SK-N-SH treated with all-trans-retinoic acid at 6 μM for 48 hours (cell line): ENCODE measurements at regions not wholly inside any gene's neighbourhood (a gene's known extent, or its start where the extent isn't known, plus 50 kb on each side); places are given as distances from the start of the nearest gene placed in this dataset.

Experiments
- ATAC-seq: fragments of 200-7000 bp; cut with Tn5 transposase; 3 replicates; pipeline ENCODE4 v1.9.1; 2020; ENCODE audit warnings: mild to moderate bottlenecking, moderate library complexity
- ARNTL ChIP-seq: fragments of 450-650 bp; formaldehyde crosslinking; IDR thresholded peaks from 2 replicates; pipeline ENCODE4 v1.5.0; 2020; ENCODE audit warnings: low read depth, mild to moderate bottlenecking, moderate library complexity, borderline replicate concordance
- BACH2 ChIP-seq: fragments of 250-450 bp; sonication (Bioruptor Pico); IDR thresholded peaks from 2 replicates; pipeline ENCODE4 v1.9.0; 2021; ENCODE audit warnings: mild to moderate bottlenecking, borderline replicate concordance
- CREB5 ChIP-seq: fragments of 250-450 bp; sonication (Bioruptor Pico); IDR thresholded peaks from 2 replicates; pipeline ENCODE4 v1.5.1; 2020; ENCODE audit warnings: low read depth, mild to moderate bottlenecking, moderate library complexity
- CSDC2 ChIP-seq: fragments of 250-450 bp; sonication (Bioruptor Pico); IDR thresholded peaks from 2 replicates; pipeline ENCODE4 v1.5.0; 2020; ENCODE audit warnings: mild to moderate bottlenecking, moderate library complexity
- CSRNP3 ChIP-seq: fragments of 250-450 bp; sonication (Bioruptor Pico); IDR thresholded peaks from 2 replicates; pipeline ENCODE4 v1.5.1; 2021; ENCODE audit warnings: mild to moderate bottlenecking, moderate library complexity
- ESRRG ChIP-seq: fragments of 250-450 bp; sonication (Bioruptor Pico); IDR thresholded peaks from 2 replicates; pipeline ENCODE4 v1.6.1; 2021; ENCODE audit warnings: mild to moderate bottlenecking
- GLIS3 ChIP-seq: fragments of 250-450 bp; sonication (Bioruptor Pico); IDR thresholded peaks from 2 replicates; pipeline ENCODE4 v1.5.0; 2020; ENCODE audit warnings: mild to moderate bottlenecking, moderate library complexity
- OSR1 ChIP-seq: fragments of 250-450 bp; sonication (Bioruptor Pico); IDR thresholded peaks from 2 replicates; pipeline ENCODE4 v1.8.0; 2022; ENCODE audit warnings: moderate library complexity, mild to moderate bottlenecking, inconsistent platforms
- PATZ1 ChIP-seq: fragments of 250-450 bp; sonication (Bioruptor Pico); IDR thresholded peaks from 2 replicates; pipeline ENCODE4 v1.8.0; 2020; ENCODE audit warnings: mild to moderate bottlenecking, moderate library complexity, borderline replicate concordance
- POU6F1 ChIP-seq: fragments of 250-450 bp; sonication (Bioruptor Pico); IDR thresholded peaks from 2 replicates; pipeline ENCODE4 v1.8.0; 2021; ENCODE audit warnings: low read depth, mild to moderate bottlenecking, moderate library complexity, borderline replicate concordance
- PPARA ChIP-seq: fragments of 250-450 bp; sonication (Bioruptor Pico); IDR thresholded peaks from 2 replicates; pipeline ENCODE4 v1.5.0; 2020; ENCODE audit warnings: mild to moderate bottlenecking, borderline replicate concordance
- RARB ChIP-seq: fragments of 250-450 bp; sonication (Bioruptor Pico); IDR thresholded peaks from 2 replicates; pipeline ENCODE4 v1.8.0; 2021; ENCODE audit warnings: mild to moderate bottlenecking, moderate library complexity
- SNAI2 ChIP-seq: fragments of 250-450 bp; sonication (Bioruptor Pico); IDR thresholded peaks from 2 replicates; pipeline ENCODE4 v1.5.0; 2020; ENCODE audit warnings: mild to moderate bottlenecking, moderate library complexity
- TCF4 ChIP-seq: fragments of 250-450 bp; sonication (Bioruptor Pico); IDR thresholded peaks from 2 replicates; pipeline ENCODE4 v1.8.0; 2021; ENCODE audit warnings: mild to moderate bottlenecking, moderate library complexity, borderline replicate concordance
- TOX ChIP-seq: fragments of 250-450 bp; sonication (Bioruptor Pico); IDR thresholded peaks from 2 replicates; pipeline ENCODE4 v1.8.0; 2021; ENCODE audit warnings: mild to moderate bottlenecking, moderate library complexity, borderline replicate concordance
- TSHZ2 ChIP-seq: fragments of 250-450 bp; sonication (Bioruptor Pico); IDR thresholded peaks from 2 replicates; pipeline ENCODE4 v1.5.0; 2020; ENCODE audit warnings: mild to moderate bottlenecking, moderate library complexity
- ZC3H10 ChIP-seq: fragments of 250-450 bp; sonication (Bioruptor Pico); IDR thresholded peaks from 2 replicates; pipeline ENCODE4 v1.5.1; 2021; ENCODE audit warnings: mild to moderate bottlenecking, moderate library complexity
- ZFP3 ChIP-seq: fragments of 250-450 bp; sonication (Bioruptor Pico); IDR thresholded peaks from 2 replicates; pipeline ENCODE4 v1.5.0; 2020; ENCODE audit warnings: mild to moderate bottlenecking, moderate library complexity
- ZFP30 ChIP-seq: fragments of 450-650 bp; formaldehyde crosslinking; IDR thresholded peaks from 2 replicates; pipeline ENCODE4 v1.5.0; 2022; ENCODE audit warnings: mild to moderate bottlenecking, moderate library complexity
- ZNF565 ChIP-seq: fragments of 450-650 bp; formaldehyde crosslinking; conservative IDR thresholded peaks from 2 replicates; pipeline ENCODE4 v1.5.0; 2020; ENCODE audit warnings: low read depth, mild to moderate bottlenecking, moderate library complexity
- ZNF70 ChIP-seq: fragments of 450-650 bp; formaldehyde crosslinking; IDR thresholded peaks from 2 replicates; pipeline ENCODE4 v1.5.0; 2020; ENCODE audit warnings: mild to moderate bottlenecking, moderate library complexity
- ZNF8 ChIP-seq: fragments of 450-650 bp; formaldehyde crosslinking; IDR thresholded peaks from 2 replicates; pipeline ENCODE4 v1.5.0; 2020; ENCODE audit warnings: mild to moderate bottlenecking, moderate library complexity

- peak; percentile 99 for ATAC-seq
- TF ChIP-seq CREB5 = no peak
- no peak for TF ChIP-seq POU6F1 (CRISPR knock-in tag)
- no peak for TF ChIP-seq TCF4 (CRISPR knock-in tag)
- TF ChIP-seq ZFP30 (CRISPR knock-in tag) = no peak
- no peak for TF ChIP-seq ESRRG
- no peak for TF ChIP-seq TSHZ2 (CRISPR knock-in tag)
- no peak for TF ChIP-seq ZNF565 (CRISPR knock-in tag)
- TF ChIP-seq OSR1 = no peak
- no peak for TF ChIP-seq PATZ1
- no peak for TF ChIP-seq PPARA (CRISPR knock-in tag)
- TF ChIP-seq ZFP3 (CRISPR knock-in tag) = no peak
- no peak for TF ChIP-seq ZNF8 (CRISPR knock-in tag)
- TF ChIP-seq SNAI2 (CRISPR knock-in tag) = no peak
- TF ChIP-seq ZC3H10 (CRISPR knock-in tag) = no peak
- no peak for TF ChIP-seq CSDC2 (CRISPR knock-in tag)
- TF ChIP-seq RARB (CRISPR knock-in tag) = no peak
- TF ChIP-seq TOX = no peak
- TF ChIP-seq ARNTL (CRISPR knock-in tag) = no peak
- TF ChIP-seq, all 23 proteins: peak for 0
Measured at GRCh38 chr5:57804007-57804444, 321.4 kb upstream of the ACTBL2 start.

- no peak for ATAC-seq
- TF ChIP-seq ZC3H10 (CRISPR knock-in tag) = no peak
- TF ChIP-seq GLIS3 (CRISPR knock-in tag) = no peak
- TF ChIP-seq PPARA (CRISPR knock-in tag) = no peak
- TF ChIP-seq ZNF565 (CRISPR knock-in tag) = no peak
- TF ChIP-seq ZFP30 (CRISPR knock-in tag) = no peak
- no peak for TF ChIP-seq ZNF70 (CRISPR knock-in tag)
- TF ChIP-seq ESRRG = no peak
- no peak for TF ChIP-seq BACH2 (CRISPR knock-in tag)
- no peak for TF ChIP-seq TCF4 (CRISPR knock-in tag)
- TF ChIP-seq RARB (CRISPR knock-in tag) = no peak
- no peak for TF ChIP-seq CREB5
- no peak for TF ChIP-seq POU6F1 (CRISPR knock-in tag)
- TF ChIP-seq ZFP3 (CRISPR knock-in tag) = no peak
- no peak for TF ChIP-seq CSRNP3
- no peak for TF ChIP-seq TSHZ2 (CRISPR knock-in tag)
- no peak for TF ChIP-seq PATZ1
Measured at GRCh38 chr5:57802131-57802530, 319.5 kb upstream of the ACTBL2 start.
